ENCODE measurements at regions not wholly inside any gene's neighbourhood (a gene's known extent, or its start where the extent isn't known, plus 50 kb on each side); places are given as distances from the start of the nearest gene placed in this dataset.

DNA sequence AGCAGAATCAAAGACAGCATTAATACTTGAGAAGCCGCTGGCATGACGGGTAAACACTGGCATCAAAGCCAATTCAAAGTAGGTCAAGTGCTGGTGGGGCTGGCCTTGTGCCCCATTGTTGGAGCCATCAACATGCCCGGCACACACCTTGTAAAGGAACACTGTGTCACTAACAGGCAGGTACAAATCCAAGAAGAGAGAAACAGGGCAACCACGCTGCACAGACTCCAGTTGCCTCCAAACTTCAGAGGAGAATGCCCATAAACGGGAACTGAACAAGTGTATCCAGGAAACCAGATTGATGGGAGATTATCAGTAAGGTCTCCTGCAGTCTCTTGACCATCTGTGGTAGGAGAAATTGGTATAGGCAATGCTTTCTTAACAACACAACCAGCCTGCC is 127.0 kb upstream of the STXBP5 start:
- Mint-ChIP-seq H3K4me1 (no peaks in the 10 kb centered on the region), H3K27me3 (peaks cover 2% of the 10 kb centered on the region), H3K27ac (no peak overlapping the region), H3K36me3 (no peaks in the 10 kb centered on the region), H3K9me3 (no peaks in the 10 kb centered on the region), H3K4me3 (no peak overlapping the region)
- ATAC-seq (ENCODE audit: low read depth) (no peak), DNase-seq (ENCODE audit: low spot score in 2 of 2) (no peak)

DNA sequence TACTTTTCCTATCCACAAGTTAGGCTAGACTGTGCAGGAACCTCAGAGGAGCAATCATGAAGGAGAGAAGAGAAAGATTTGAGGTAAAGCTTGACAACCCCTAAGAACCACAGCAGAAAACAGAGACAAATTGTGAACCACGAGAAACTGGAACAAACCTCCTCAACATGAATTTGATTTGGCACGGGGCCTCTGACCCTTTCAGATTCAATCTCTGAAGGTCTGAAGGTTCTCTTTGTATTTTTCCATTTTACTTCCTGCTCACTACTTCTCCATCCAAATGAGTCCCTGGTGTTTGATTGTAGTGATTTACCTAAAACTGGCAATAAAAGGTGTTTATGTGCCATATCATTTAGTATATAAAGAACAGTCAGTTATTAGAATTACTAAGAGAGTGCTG is 126.1 kb upstream of the STXBP5 start:
- no peaks in the 10 kb centered on the region for H3K4me1 Mint-ChIP-seq
- no peaks in the 10 kb centered on the region for H3K9me3 Mint-ChIP-seq
- DNase-seq (ENCODE audit: low spot score in 2 of 2) (no peak), ATAC-seq (ENCODE audit: low read depth) (no peak)
- peaks cover 2% of the 10 kb centered on the region for H3K27me3 Mint-ChIP-seq
- H3K36me3 Mint-ChIP-seq, result no peaks in the 10 kb centered on the region
- H3K4me3 Mint-ChIP-seq, result no peak overlapping the region
- no peak overlapping the region for H3K27ac Mint-ChIP-seq

GRCh38 chr6:147078602-147079001 is 125.6 kb upstream of the STXBP5 start:
- no peak overlapping the region for H3K27ac Mint-ChIP-seq
- H3K9me3 Mint-ChIP-seq, result no peaks in the 10 kb centered on the region
- no peak for ATAC-seq (ENCODE audit: low read depth)
- no peak for DNase-seq (ENCODE audit: low spot score in 2 of 2)
- H3K4me3 Mint-ChIP-seq, result no peak overlapping the region
- H3K36me3 Mint-ChIP-seq, result no peaks in the 10 kb centered on the region
- H3K27me3 Mint-ChIP-seq, result peaks cover 2% of the 10 kb centered on the region
- H3K4me1 Mint-ChIP-seq, result no peaks in the 10 kb centered on the region

DNA sequence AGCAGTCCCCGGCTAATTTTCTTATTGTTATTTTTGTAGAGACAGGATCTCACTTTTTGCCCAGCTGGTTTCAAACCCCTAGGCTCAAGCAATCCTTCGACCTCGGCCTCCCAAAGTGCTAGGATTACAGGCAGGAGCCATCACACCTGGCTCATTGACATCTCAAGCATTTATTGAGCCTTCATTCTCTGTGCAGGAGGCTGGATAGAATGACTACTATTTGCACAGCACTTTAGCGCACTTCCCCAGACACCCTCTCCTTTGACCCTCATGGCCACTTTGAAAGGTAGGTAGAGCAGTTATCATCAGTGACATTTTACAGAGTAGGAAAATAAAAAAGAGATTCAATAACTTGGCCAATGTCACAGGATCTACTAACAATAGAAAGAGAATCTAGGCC is 124.0 kb upstream of the STXBP5 start:
- ATAC-seq (ENCODE audit: low read depth), result no peak
- H3K27me3 Mint-ChIP-seq, result peaks cover 4% of the 10 kb centered on the region
- no peak for DNase-seq (ENCODE audit: low spot score in 2 of 2)
- H3K36me3 Mint-ChIP-seq, result no peaks in the 10 kb centered on the region
- no peak overlapping the region for H3K27ac Mint-ChIP-seq
- no peaks in the 10 kb centered on the region for H3K9me3 Mint-ChIP-seq
- H3K4me1 Mint-ChIP-seq, result no peaks in the 10 kb centered on the region
- H3K4me3 Mint-ChIP-seq, result no peak overlapping the region

GRCh38 chr6:147081076-147081609 is 123.1 kb upstream of the STXBP5 start:
- Mint-ChIP-seq H3K4me1 (no peaks in the 10 kb centered on the region), H3K27ac (no peak overlapping the region), H3K27me3 (peaks cover 2% of the 10 kb centered on the region), H3K4me3 (no peak overlapping the region), H3K36me3 (no peaks in the 10 kb centered on the region), H3K9me3 (no peaks in the 10 kb centered on the region)
- ATAC-seq (ENCODE audit: low read depth) (no peak), DNase-seq (ENCODE audit: low spot score in 2 of 2) (no peak)

GRCh38 chr6:147087641-147088040 is 116.6 kb upstream of the STXBP5 start:
- H3K4me3 Mint-ChIP-seq, result no peak overlapping the region
- no peak overlapping the region for H3K27ac Mint-ChIP-seq
- no peaks in the 10 kb centered on the region for H3K36me3 Mint-ChIP-seq
- H3K9me3 Mint-ChIP-seq, result no peaks in the 10 kb centered on the region
- no peak for ATAC-seq (ENCODE audit: low read depth)
- no peaks in the 10 kb centered on the region for H3K4me1 Mint-ChIP-seq
- H3K27me3 Mint-ChIP-seq, result peaks cover 2% of the 10 kb centered on the region
- no peak for DNase-seq (ENCODE audit: low spot score in 2 of 2)

DNA sequence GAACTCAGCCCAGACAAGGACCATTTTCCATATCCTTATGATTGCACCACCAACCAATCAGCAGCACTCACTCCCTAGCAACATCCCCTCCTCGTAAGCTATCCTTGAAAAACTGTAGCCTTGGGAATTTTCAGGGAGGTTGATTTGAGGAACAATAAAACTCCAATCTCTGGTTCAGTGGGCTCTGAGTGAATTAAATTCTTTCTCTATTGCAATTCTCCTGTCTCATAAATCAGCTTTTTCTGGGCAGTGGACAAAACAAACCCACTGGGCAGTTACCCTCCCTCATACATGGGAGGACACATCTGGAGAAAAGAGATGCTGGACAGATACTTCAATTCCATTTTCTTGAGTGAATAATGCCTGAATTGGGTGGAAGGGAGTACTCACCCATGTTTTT is 115.4 kb upstream of the STXBP5 start:
- peaks cover 2% of the 10 kb centered on the region for H3K27me3 Mint-ChIP-seq
- H3K4me1 Mint-ChIP-seq, result no peaks in the 10 kb centered on the region
- no peaks in the 10 kb centered on the region for H3K36me3 Mint-ChIP-seq
- H3K4me3 Mint-ChIP-seq, result no peak overlapping the region
- H3K27ac Mint-ChIP-seq, result no peak overlapping the region
- ATAC-seq (ENCODE audit: low read depth), result no peak
- H3K9me3 Mint-ChIP-seq, result no peaks in the 10 kb centered on the region
- no peak for DNase-seq (ENCODE audit: low spot score in 2 of 2)

GRCh38 chr6:147095316-147095715 is 108.9 kb upstream of the STXBP5 start:
- H3K36me3 Mint-ChIP-seq, result no peaks in the 10 kb centered on the region
- H3K9me3 Mint-ChIP-seq, result no peaks in the 10 kb centered on the region
- no peak overlapping the region for H3K27ac Mint-ChIP-seq
- no peak for DNase-seq (ENCODE audit: low spot score in 2 of 2)
- ATAC-seq (ENCODE audit: low read depth), result no peak
- H3K4me3 Mint-ChIP-seq, result no peak overlapping the region
- no peaks in the 10 kb centered on the region for H3K27me3 Mint-ChIP-seq
- no peaks in the 10 kb centered on the region for H3K4me1 Mint-ChIP-seq

- no peaks in the 10 kb centered on the region for H3K36me3 Mint-ChIP-seq
- no peak overlapping the region for H3K4me3 Mint-ChIP-seq
- peaks cover 3% of the 10 kb centered on the region for H3K4me1 Mint-ChIP-seq
- H3K27ac Mint-ChIP-seq, result no peak overlapping the region
- no peak for DNase-seq (ENCODE audit: low spot score in 2 of 2)
- no peak for ATAC-seq (ENCODE audit: low read depth)
- no peaks in the 10 kb centered on the region for H3K27me3 Mint-ChIP-seq
- no peaks in the 10 kb centered on the region for H3K9me3 Mint-ChIP-seq
Measured at GRCh38 chr6:147099974-147100373, 104.2 kb upstream of the STXBP5 start.

GRCh38 chr6:147103007-147103406 is 101.2 kb upstream of the STXBP5 start:
- H3K27ac Mint-ChIP-seq, result no peak overlapping the region
- H3K9me3 Mint-ChIP-seq, result no peaks in the 10 kb centered on the region
- H3K27me3 Mint-ChIP-seq, result no peaks in the 10 kb centered on the region
- no peaks in the 10 kb centered on the region for H3K36me3 Mint-ChIP-seq
- ATAC-seq (ENCODE audit: low read depth) (no peak), DNase-seq (ENCODE audit: low spot score in 2 of 2) (no peak)
- no peak overlapping the region for H3K4me3 Mint-ChIP-seq
- peaks cover 3% of the 10 kb centered on the region for H3K4me1 Mint-ChIP-seq

- DNase-seq (ENCODE audit: low spot score in 2 of 2) (no peak), ATAC-seq (ENCODE audit: low read depth) (no peak)
- H3K4me3 Mint-ChIP-seq, result no peak overlapping the region
- H3K4me1 Mint-ChIP-seq, result peaks cover 3% of the 10 kb centered on the region
- no peaks in the 10 kb centered on the region for H3K36me3 Mint-ChIP-seq
- no peak overlapping the region for H3K27ac Mint-ChIP-seq
- H3K27me3 Mint-ChIP-seq, result no peaks in the 10 kb centered on the region
- no peaks in the 10 kb centered on the region for H3K9me3 Mint-ChIP-seq
Measured at GRCh38 chr6:147103694-147104093, 100.5 kb upstream of the STXBP5 start.

DNA sequence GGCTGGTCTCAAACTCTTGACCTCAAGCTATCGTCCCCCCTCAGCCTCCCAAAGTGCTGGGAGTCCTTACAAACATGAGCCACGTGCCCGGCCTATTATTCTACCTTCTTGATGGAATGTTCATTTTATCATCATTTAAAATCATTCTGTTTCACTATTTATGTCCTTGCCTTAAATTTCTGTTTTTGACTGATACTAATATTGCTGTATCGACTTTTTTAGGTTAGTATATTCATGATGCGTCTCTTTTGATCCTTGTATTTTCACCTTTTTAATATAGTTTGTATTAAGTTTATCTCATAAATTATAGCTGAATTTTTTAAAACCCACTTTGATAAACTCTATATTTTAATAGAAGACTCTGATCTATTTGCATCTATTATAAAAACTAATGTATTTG is 98.4 kb upstream of the STXBP5 start:
- peaks cover 9% of the 10 kb centered on the region for H3K4me1 Mint-ChIP-seq
- H3K27me3 Mint-ChIP-seq, result no peaks in the 10 kb centered on the region
- no peak for DNase-seq (ENCODE audit: low spot score in 2 of 2)
- no peak for ATAC-seq (ENCODE audit: low read depth)
- H3K9me3 Mint-ChIP-seq, result no peaks in the 10 kb centered on the region
- no peaks in the 10 kb centered on the region for H3K36me3 Mint-ChIP-seq
- H3K27ac Mint-ChIP-seq, result no peak overlapping the region
- H3K4me3 Mint-ChIP-seq, result no peak overlapping the region

GRCh38 chr6:147106759-147107401 is 97.3 kb upstream of the STXBP5 start:
- Mint-ChIP-seq H3K9me3 (no peaks in the 10 kb centered on the region), H3K4me3 (no peak overlapping the region), H3K27me3 (no peaks in the 10 kb centered on the region), H3K27ac (no peak overlapping the region), H3K4me1 (peaks cover 9% of the 10 kb centered on the region), H3K36me3 (no peaks in the 10 kb centered on the region)
- DNase-seq (ENCODE audit: low spot score in 2 of 2) (no peak), ATAC-seq (ENCODE audit: low read depth) (no peak)

DNA sequence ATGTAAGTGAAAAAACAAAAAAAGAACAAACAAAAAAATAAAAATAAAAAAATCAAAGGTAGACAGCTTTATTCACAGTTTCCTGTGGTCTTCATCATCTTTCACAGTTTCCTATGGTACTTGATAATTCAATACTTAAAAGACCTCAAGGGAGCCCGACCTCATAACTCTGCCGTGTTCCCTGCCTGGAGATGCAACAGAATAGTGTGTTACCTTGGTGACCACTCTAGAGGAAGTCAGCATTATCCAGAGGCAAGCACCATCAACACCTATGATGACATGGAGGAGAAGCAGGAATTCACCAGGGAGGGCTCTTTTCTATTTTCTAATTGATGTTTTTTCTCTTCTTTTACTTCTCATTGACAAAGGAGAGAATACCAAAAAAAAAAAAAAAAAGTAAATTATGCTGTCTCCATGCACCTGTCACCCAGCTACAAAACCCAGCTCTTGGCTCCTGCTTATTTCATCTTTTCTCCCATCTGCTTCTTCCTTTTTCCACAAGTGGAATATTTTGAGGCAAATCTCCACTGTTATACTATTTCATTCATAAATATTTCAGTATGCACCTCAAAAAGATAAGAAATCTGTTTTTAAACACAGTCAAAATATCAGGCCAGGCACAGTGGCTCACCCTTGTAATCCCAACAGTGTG is 95.8 kb upstream of the STXBP5 start:
- no peak overlapping the region for H3K4me3 Mint-ChIP-seq
- no peak for DNase-seq (ENCODE audit: low spot score in 2 of 2)
- H3K9me3 Mint-ChIP-seq, result no peaks in the 10 kb centered on the region
- H3K36me3 Mint-ChIP-seq, result no peaks in the 10 kb centered on the region
- H3K27ac Mint-ChIP-seq, result no peak overlapping the region
- H3K27me3 Mint-ChIP-seq, result no peaks in the 10 kb centered on the region
- peaks cover 9% of the 10 kb centered on the region for H3K4me1 Mint-ChIP-seq
- ATAC-seq (ENCODE audit: low read depth), result no peak

DNA sequence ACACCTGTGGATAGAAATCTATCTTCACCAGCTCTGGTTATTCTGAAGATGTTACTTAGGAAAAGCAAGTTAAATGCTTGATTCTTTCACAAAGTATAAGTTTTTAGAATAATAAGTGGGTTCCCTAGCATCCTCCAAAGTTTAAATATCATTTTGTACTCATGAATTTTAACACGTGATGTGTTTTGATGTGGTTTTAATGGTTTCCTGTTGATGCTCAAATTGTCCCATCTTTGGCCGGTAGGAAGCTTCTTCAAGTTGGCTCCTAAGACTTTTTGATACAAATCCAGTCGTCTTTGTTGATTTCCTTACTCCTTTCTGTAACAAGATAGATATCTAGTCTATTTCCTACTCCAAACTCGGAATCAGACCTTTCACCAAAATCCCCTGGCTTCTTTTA is 94.5 kb upstream of the STXBP5 start:
- H3K4me1 Mint-ChIP-seq, result peaks cover 6% of the 10 kb centered on the region
- DNase-seq (ENCODE audit: low spot score in 2 of 2) (no peak), ATAC-seq (ENCODE audit: low read depth) (no peak)
- no peak overlapping the region for H3K4me3 Mint-ChIP-seq
- H3K36me3 Mint-ChIP-seq, result no peaks in the 10 kb centered on the region
- no peaks in the 10 kb centered on the region for H3K9me3 Mint-ChIP-seq
- H3K27ac Mint-ChIP-seq, result no peak overlapping the region
- no peaks in the 10 kb centered on the region for H3K27me3 Mint-ChIP-seq

All from memory B cell (primary cell).